K562 (cell line): ENCODE measurements at regions not wholly inside any gene's neighbourhood (a gene's known extent, or its start where the extent isn't known, plus 50 kb on each side); places are given as distances from the start of the nearest gene placed in this dataset.

Experiments used
- ATAC-seq: fragments of 200-7000 bp; cut with Tn5 transposase; 3 replicates; pipeline ENCODE4 v1.9.1; 2020; ENCODE audit warnings: moderate library complexity
- BruUV-seq: library from RNA; stranded (reverse); fragments of 400-500 nt; replicated peaks from 2 replicates; lab custom pipeline; 2021; lab: Mats Ljungman, UMichigan
- CTCF ChIA-PET: fragments of 300-600 bp; formaldehyde crosslinking; extraction: SDS; loops from one replicate; lab custom pipeline; 2021; ENCODE audit warnings: low intra/inter-chr PET ratio; lab: Yijun Ruan, JAX
- POLR2A ChIA-PET: fragments of 300-600, 350-650 bp; sonication (Branson Sonifier 250); formaldehyde crosslinking; extraction: SDS; loops from one replicate; lab custom pipeline; 2021; ENCODE audit warnings: antibody characterized with exemption, inconsistent platforms; lab: Yijun Ruan, JAX
- DNase-seq, 4 experiments: peaks; one replicate each; pipeline versions ENCODE4 v3.0.0 to v3.0.0-alpha.2; 2011 to 2018; ENCODE audit warnings: low spot score in 3 of 4, mixed read lengths in 3 of 4; ENCODE audit errors: extremely low read depth in 1 of 4
- FAIRE-seq: peaks from 2 replicates; lab custom pipeline; 2011; peaks lifted over from hg19 to GRCh38; lab: Jason Lieb, UNC
- H2AFZ ChIP-seq: 2 replicates; pipeline ENCODE4 v1.6.0; 2011; ENCODE audit warnings: low read depth, low read length, control low read depth, inconsistent platforms
- H3K27ac ChIP-seq: fragments of 200-600 bp; 3 replicates; pipeline ENCODE4 v1.8.0; 2011; ENCODE audit warnings: low read depth, mild to moderate bottlenecking, control low read depth, inconsistent platforms, low read length, moderate library complexity, mixed read lengths; ENCODE audit errors: extremely low read depth
- H3K27me3 ChIP-seq, 2 experiments: fragments of 300-600 bp in 1 of 2; 2 replicates in 1 of 2; 3 replicates in 1 of 2; pipeline versions ENCODE4 v1.6.0 to v1.8.0; 2011; ENCODE audit warnings: inconsistent platforms in 2 of 2, low read length in 2 of 2, mild to moderate bottlenecking in 1 of 2, mixed read lengths in 1 of 2, moderate library complexity in 1 of 2; ENCODE audit not compliant: control insufficient read depth in 2 of 2, insufficient read depth in 2 of 2
- H3K36me3 ChIP-seq: fragments of 300-600 bp; 3 replicates; pipeline ENCODE4 v1.8.0; 2011; ENCODE audit warnings: mild to moderate bottlenecking, low read length, inconsistent platforms; ENCODE audit not compliant: control insufficient read depth, insufficient read depth
- H3K4me1 ChIP-seq, 2 experiments: fragments of 200-600 bp in 1 of 2; replicated peaks in 1 of 2; 2 replicates in 1 of 2; 3 replicates in 1 of 2; pipeline versions ENCODE4 v1.5.1 to v1.8.0; 2011; ENCODE audit warnings: inconsistent platforms in 2 of 2, low read length in 2 of 2, mild to moderate bottlenecking in 1 of 2, mixed read lengths in 1 of 2, moderate library complexity in 1 of 2; ENCODE audit not compliant: control insufficient read depth in 2 of 2, insufficient read depth in 2 of 2
- H3K4me2 ChIP-seq: 2 replicates; pipeline ENCODE4 v1.6.1; 2011; ENCODE audit warnings: low read length, control low read depth, inconsistent platforms, mixed read lengths; ENCODE audit not compliant: insufficient read depth
- H3K4me3 ChIP-seq: fragments of 200-600 bp; sonication (generic), shearing (Covaris generic); 2 replicates; pipeline ENCODE4 v1.5.1; 2016; ENCODE audit warnings: control low read depth, inconsistent platforms
- H3K79me2 ChIP-seq: fragments of 200-600 bp; 3 replicates; pipeline ENCODE4 v1.8.0; 2011; ENCODE audit warnings: low read length, inconsistent platforms; ENCODE audit not compliant: control insufficient read depth, insufficient read depth
- H3K9ac ChIP-seq, 2 experiments: 2 replicates each; pipeline versions ENCODE4 v1.6.0 to v1.6.1; 2011; ENCODE audit warnings: low read depth in 2 of 2, low read length in 2 of 2, control low read depth in 1 of 2, inconsistent platforms in 1 of 2, mild to moderate bottlenecking in 1 of 2, mixed read lengths in 1 of 2; ENCODE audit not compliant: insufficient read depth in 1 of 2
- H3K9me1 ChIP-seq: one replicate; pipeline ENCODE4 v1.6.0; 2011; ENCODE audit warnings: inconsistent platforms, mild to moderate bottlenecking, low read length, moderate library complexity; ENCODE audit not compliant: control insufficient read depth, insufficient read depth
- H3K9me3 ChIP-seq: replicated peaks from 2 replicates; pipeline ENCODE4 v1.5.1; 2011; ENCODE audit warnings: low read depth, low read length, inconsistent platforms; ENCODE audit not compliant: control insufficient read depth, insufficient read depth
- H4K20me1 ChIP-seq: replicated peaks from 2 replicates; pipeline ENCODE4 v1.6.1; 2011; ENCODE audit warnings: low read length, inconsistent platforms, mixed read lengths; ENCODE audit not compliant: control insufficient read depth, insufficient read depth
- L3MBTL2 ChIP-seq: fragments of 450-650 bp; IDR thresholded peaks from 2 replicates; pipeline ENCODE4 v1.6.1; 2016; ENCODE audit warnings: mild to moderate bottlenecking, moderate library complexity
- SETDB1 ChIP-seq: IDR thresholded peaks from one replicate; pipeline ENCODE4 v1.6.1; 2012; ENCODE audit warnings: low read length, control low read depth, inconsistent platforms
- SIN3A ChIP-seq, 2 experiments: fragments of 150-350 bp in 1 of 2; IDR thresholded peaks; 2 replicates each; pipeline ENCODE4 v1.6.1; 2011 to 2016; ENCODE audit warnings: borderline replicate concordance in 2 of 2, low read depth in 2 of 2, low read length in 2 of 2, mild to moderate bottlenecking in 2 of 2, moderate library complexity in 2 of 2; ENCODE audit not compliant: control insufficient read depth in 1 of 2
- ZNF518B ChIP-seq: fragments of 250-450 bp; sonication (Bioruptor Pico); IDR thresholded peaks from 2 replicates; pipeline ENCODE4 v1.5.0; 2021; ENCODE audit warnings: mild to moderate bottlenecking, moderate library complexity
- WGBS: fragments of 100-300 bp; shearing (Covaris generic); methylation state at CpG from one replicate; pipeline ENCODE4 v1.1.6; 2016; ENCODE audit warnings: low coverage, mixed read lengths; ENCODE audit not compliant: insufficient coverage; ENCODE audit errors: missing lambda C conversion rate; 5-methylcytosine and 5-hydroxymethylcytosine counted together
- in situ Hi-C: fragments of 300-500 bp; cut with MboI; formaldehyde crosslinking; loops from 4 replicates; pipeline ENCODE4 v1.15.0; 2018; ENCODE audit warnings: inconsistent platforms, mixed read lengths
- intact Hi-C: fragments of 100-400 bp; cut with micrococcal nuclease; formaldehyde crosslinking; loops from 2 replicates; pipeline ENCODE4 v1.14.2; 2022
- TF ChIP-seq, protein P1 (sequence below), 2 experiments: fragments of 450-650 bp in 1 of 2; sonication (generic) in 1 of 2; formaldehyde crosslinking in 1 of 2; IDR thresholded peaks; 2 replicates each; pipeline versions ENCODE4 v1.7.1 to v1.9.0; 2016 to 2022; ENCODE audit warnings: inconsistent platforms in 1 of 2, mild to moderate bottlenecking in 1 of 2, missing genetic modification reagents in 1 of 2

GRCh38 chr14:21891921-21892320 lies 218.3 kb upstream of the OR4E1 start:
- no peak overlapping the region for H3K27ac ChIP-seq
- H3K27me3 ChIP-seq: no peaks in the 10 kb centered on the region
- no peaks in the 10 kb centered on the region for H3K36me3 ChIP-seq
- no peaks in the 10 kb centered on the region for H3K9me1 ChIP-seq
- in situ Hi-C loops (no loop called here), intact Hi-C loops (no loop called here)
- POLR2A ChIA-PET: no interaction called here
- H3K9ac ChIP-seq: no peak overlapping the region
- no peak overlapping the region for H3K4me3 ChIP-seq
- no peak overlapping the region for H3K4me2 ChIP-seq
- no peak for DNase-seq
- H3K79me2 ChIP-seq: no peaks in the 10 kb centered on the region
- no peak for ATAC-seq
- no TSS peak for BruUV-seq
- TF ChIP-seq, protein P1, sequence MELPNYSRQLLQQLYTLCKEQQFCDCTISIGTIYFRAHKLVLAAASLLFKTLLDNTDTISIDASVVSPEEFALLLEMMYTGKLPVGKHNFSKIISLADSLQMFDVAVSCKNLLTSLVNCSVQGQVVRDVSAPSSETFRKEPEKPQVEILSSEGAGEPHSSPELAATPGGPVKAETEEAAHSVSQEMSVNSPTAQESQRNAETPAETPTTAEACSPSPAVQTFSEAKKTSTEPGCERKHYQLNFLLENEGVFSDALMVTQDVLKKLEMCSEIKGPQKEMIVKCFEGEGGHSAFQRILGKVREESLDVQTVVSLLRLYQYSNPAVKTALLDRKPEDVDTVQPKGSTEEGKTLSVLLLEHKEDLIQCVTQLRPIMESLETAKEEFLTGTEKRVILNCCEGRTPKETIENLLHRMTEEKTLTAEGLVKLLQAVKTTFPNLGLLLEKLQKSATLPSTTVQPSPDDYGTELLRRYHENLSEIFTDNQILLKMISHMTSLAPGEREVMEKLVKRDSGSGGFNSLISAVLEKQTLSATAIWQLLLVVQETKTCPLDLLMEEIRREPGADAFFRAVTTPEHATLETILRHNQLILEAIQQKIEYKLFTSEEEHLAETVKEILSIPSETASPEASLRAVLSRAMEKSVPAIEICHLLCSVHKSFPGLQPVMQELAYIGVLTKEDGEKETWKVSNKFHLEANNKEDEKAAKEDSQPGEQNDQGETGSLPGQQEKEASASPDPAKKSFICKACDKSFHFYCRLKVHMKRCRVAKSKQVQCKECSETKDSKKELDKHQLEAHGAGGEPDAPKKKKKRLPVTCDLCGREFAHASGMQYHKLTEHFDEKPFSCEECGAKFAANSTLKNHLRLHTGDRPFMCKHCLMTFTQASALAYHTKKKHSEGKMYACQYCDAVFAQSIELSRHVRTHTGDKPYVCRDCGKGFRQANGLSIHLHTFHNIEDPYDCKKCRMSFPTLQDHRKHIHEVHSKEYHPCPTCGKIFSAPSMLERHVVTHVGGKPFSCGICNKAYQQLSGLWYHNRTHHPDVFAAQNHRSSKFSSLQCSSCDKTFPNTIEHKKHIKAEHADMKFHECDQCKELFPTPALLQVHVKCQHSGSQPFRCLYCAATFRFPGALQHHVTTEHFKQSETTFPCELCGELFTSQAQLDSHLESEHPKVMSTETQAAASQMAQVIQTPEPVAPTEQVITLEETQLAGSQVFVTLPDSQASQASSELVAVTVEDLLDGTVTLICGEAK (IDR thresholded peaks at IDR 0.05): no peak
- TF ChIP-seq, protein P1 (CRISPR knock-in tag; IDR thresholded peaks at IDR 0.05): no peak
- TF ChIP-seq ZNF518B (CRISPR knock-in tag) (no peak), SIN3A (IDR thresholded peaks at IDR 0.05; ENCODE audit: borderline replicate concordance in 2 of 2, control insufficient read depth in 1 of 2, low read depth in 2 of 2, low read length in 2 of 2) (no peak), L3MBTL2 (no peak), SETDB1 (no peak)
- FAIRE-seq: no peak
- CTCF ChIA-PET: no interaction called here
- H4K20me1 ChIP-seq: no peaks in the 10 kb centered on the region
- no peaks in the 10 kb centered on the region for H3K4me1 ChIP-seq
- H3K9me3 ChIP-seq: no peaks in the 10 kb centered on the region
- 0% methylated on average over 1 of the region's 1 CpG for WGBS
- H2AFZ ChIP-seq: no peak overlapping the region
